ENCODE measurements at regions not wholly inside any gene's neighbourhood (a gene's known extent, or its start where the extent isn't known, plus 50 kb on each side); places are given as distances from the start of the nearest gene placed in this dataset.

DNA sequence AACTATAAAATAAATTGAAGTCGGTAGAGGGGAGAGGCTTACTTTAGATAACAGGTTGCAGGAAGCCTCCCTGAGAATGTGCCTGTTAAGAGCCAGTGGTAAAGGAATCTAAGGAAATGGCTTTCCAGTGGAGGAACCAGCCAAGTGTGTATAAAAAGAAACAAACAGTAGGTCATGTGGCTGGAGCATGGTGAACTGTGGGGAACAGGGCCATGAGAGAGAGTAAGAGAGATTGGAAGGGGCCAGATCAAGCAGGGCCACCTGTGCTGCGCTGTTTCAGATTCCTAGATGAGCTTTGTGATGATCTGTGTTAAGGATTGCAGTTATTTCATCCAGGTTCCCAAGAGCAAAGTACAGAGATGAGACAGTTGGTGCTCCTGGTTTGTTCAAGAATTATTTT lies 152.7 kb upstream of the SGCD start:
- TF ChIP-seq EZH2 (IDR thresholded peaks at IDR 0.05; ENCODE audit: low read depth) = no peak
- TF ChIP-seq, protein P1, sequence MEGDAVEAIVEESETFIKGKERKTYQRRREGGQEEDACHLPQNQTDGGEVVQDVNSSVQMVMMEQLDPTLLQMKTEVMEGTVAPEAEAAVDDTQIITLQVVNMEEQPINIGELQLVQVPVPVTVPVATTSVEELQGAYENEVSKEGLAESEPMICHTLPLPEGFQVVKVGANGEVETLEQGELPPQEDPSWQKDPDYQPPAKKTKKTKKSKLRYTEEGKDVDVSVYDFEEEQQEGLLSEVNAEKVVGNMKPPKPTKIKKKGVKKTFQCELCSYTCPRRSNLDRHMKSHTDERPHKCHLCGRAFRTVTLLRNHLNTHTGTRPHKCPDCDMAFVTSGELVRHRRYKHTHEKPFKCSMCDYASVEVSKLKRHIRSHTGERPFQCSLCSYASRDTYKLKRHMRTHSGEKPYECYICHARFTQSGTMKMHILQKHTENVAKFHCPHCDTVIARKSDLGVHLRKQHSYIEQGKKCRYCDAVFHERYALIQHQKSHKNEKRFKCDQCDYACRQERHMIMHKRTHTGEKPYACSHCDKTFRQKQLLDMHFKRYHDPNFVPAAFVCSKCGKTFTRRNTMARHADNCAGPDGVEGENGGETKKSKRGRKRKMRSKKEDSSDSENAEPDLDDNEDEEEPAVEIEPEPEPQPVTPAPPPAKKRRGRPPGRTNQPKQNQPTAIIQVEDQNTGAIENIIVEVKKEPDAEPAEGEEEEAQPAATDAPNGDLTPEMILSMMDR (conservative IDR thresholded peaks at IDR 0.05) = no peak
- intact Hi-C loops (cut with micrococcal nuclease; ENCODE audit: unreplicated experiment) = no loop called here
- CTCF ChIA-PET = no interaction called here

DNA sequence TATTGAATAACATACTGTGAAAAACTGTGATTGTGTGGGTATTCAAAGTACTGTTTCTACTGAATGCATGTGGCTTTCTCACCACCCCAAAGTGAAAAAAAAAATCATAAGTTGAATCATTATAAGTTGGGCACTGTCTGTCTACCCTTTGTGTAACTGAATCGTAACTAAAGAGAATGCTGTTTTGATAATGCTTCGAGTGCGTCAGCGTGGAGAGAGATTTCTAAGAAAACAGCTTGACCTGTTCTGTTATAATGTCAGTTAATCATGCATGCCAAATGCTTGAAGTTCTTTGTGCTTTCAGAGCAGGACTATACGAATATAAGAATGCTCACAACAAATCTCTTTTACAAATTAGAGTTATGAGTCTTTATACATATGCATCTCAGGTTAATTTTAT lies 148.8 kb upstream of the SGCD start:
- Histone ChIP-seq H3K4me1 (replicated peaks; ENCODE audit: insufficient read depth) (no peaks in the 10 kb centered on the region), H3K9me2 (ENCODE audit: insufficient read depth) (no peaks in the 10 kb centered on the region), H3K4me2 (no peak overlapping the region), H3K27ac (no peak overlapping the region), H3F3A (ENCODE audit: insufficient read depth, low read depth) (no peaks in the 10 kb centered on the region), H3K27me3 (ENCODE audit: insufficient read depth, low read depth) (no peaks in the 10 kb centered on the region), H3K9me3 (ENCODE audit: insufficient read depth, low read depth) (no peaks in the 10 kb centered on the region), H2AFZ (no peak overlapping the region), H3K4me3 (no peak overlapping the region), H4K20me1 (ENCODE audit: insufficient read depth) (no peaks in the 10 kb centered on the region), H3K36me3 (ENCODE audit: low read depth) (no peaks in the 10 kb centered on the region), H3K79me2 (ENCODE audit: low read depth) (no peaks in the 10 kb centered on the region)
- POLR2A ChIA-PET (ENCODE audit: unreplicated experiment) = no interaction called here
- CTCF ChIA-PET = no interaction called here
- BruUV-seq (replicated peaks) = no TSS peak
- TF ChIP-seq, protein P1 (conservative IDR thresholded peaks at IDR 0.05) = no peak
- no peak for TF ChIP-seq EZH2 (IDR thresholded peaks at IDR 0.05; ENCODE audit: low read depth)
- no peak for DNase-seq
- intact Hi-C loops (cut with micrococcal nuclease; ENCODE audit: unreplicated experiment) = no loop called here

More for the DNA sequence above, 152.7 kb upstream of the SGCD start:
- BruUV-seq (replicated peaks) = no TSS peak
- Histone ChIP-seq H3K27ac (no peak overlapping the region), H3K4me2 (no peak overlapping the region), H3K4me3 (no peak overlapping the region), H2AFZ (no peak overlapping the region), H3K36me3 (ENCODE audit: low read depth) (no peaks in the 10 kb centered on the region), H3K9me2 (ENCODE audit: insufficient read depth) (no peaks in the 10 kb centered on the region), H3K79me2 (ENCODE audit: low read depth) (no peaks in the 10 kb centered on the region), H3F3A (ENCODE audit: insufficient read depth, low read depth) (no peaks in the 10 kb centered on the region), H3K9me3 (ENCODE audit: insufficient read depth, low read depth) (no peaks in the 10 kb centered on the region), H3K4me1 (replicated peaks; ENCODE audit: insufficient read depth) (no peaks in the 10 kb centered on the region), H3K27me3 (ENCODE audit: insufficient read depth, low read depth) (no peaks in the 10 kb centered on the region), H4K20me1 (ENCODE audit: insufficient read depth) (no peaks in the 10 kb centered on the region)
- POLR2A ChIA-PET (ENCODE audit: unreplicated experiment) = interaction anchor here (1.1 kb wide), 1 partner anchor 14 kb away, joined by 7 read pairs; no protein-coding TSS in a partner anchor
- no peak for DNase-seq

DNA sequence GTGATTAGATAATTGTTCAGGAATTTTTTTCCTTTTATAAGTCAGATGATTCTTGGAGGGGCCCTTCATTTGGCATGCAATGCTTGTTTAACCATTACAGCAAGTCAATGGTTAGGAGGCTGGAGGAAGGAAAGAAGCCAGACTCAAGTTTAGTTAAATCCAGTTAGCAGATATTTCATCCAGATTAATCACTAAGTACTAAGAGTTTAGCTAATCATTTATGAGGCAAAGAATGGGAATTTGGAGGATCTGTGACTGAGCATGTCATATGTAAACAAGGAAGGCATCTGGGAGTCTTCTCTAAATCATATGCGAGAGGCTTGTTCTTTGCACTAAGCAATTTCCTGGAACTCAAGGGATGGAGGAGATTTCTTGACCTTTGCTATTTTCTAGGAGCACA lies 145.3 kb upstream of the SGCD start:
- no peak for TF ChIP-seq EZH2 (IDR thresholded peaks at IDR 0.05; ENCODE audit: low read depth)
- TF ChIP-seq, protein P1 (conservative IDR thresholded peaks at IDR 0.05) = no peak
- no peak for DNase-seq
- Histone ChIP-seq H3K9me2 (ENCODE audit: insufficient read depth) (no peaks in the 10 kb centered on the region), H3K9me3 (ENCODE audit: insufficient read depth, low read depth) (no peaks in the 10 kb centered on the region), H3F3A (ENCODE audit: insufficient read depth, low read depth) (no peaks in the 10 kb centered on the region), H3K4me3 (no peak overlapping the region), H4K20me1 (ENCODE audit: insufficient read depth) (no peaks in the 10 kb centered on the region), H3K36me3 (ENCODE audit: low read depth) (no peaks in the 10 kb centered on the region), H3K27me3 (ENCODE audit: insufficient read depth, low read depth) (no peaks in the 10 kb centered on the region), H3K79me2 (ENCODE audit: low read depth) (no peaks in the 10 kb centered on the region), H3K4me2 (no peak overlapping the region), H3K4me1 (replicated peaks; ENCODE audit: insufficient read depth) (no peaks in the 10 kb centered on the region), H2AFZ (no peak overlapping the region), H3K27ac (no peak overlapping the region)
- BruUV-seq (replicated peaks) = no TSS peak
- POLR2A ChIA-PET (ENCODE audit: unreplicated experiment) = no interaction called here
- intact Hi-C loops (cut with micrococcal nuclease; ENCODE audit: unreplicated experiment) = no loop called here
- CTCF ChIA-PET = no interaction called here

All from PC-9 (cell line).